HEK293 (cell line): ENCODE measurements at regions not wholly inside any gene's neighbourhood (a gene's known extent, or its start where the extent isn't known, plus 50 kb on each side); places are given as distances from the start of the nearest gene placed in this dataset.

ENCODE experiments used
- SALL2 ChIP-seq: fragments of 450-650 bp; formaldehyde crosslinking; IDR thresholded peaks from 2 replicates; pipeline ENCODE4 v1.5.0; 2017; ENCODE audit warnings: missing biosample characterization, mild to moderate bottlenecking, missing genetic modification characterization, borderline replicate concordance
- ZNF114 ChIP-seq: fragments of 450-650 bp; formaldehyde crosslinking; IDR thresholded peaks from 2 replicates; pipeline ENCODE4 v1.5.0; 2017; ENCODE audit warnings: missing biosample characterization, missing genetic modification characterization
- ZNF335 ChIP-seq: fragments of 450-650 bp; formaldehyde crosslinking; conservative IDR thresholded peaks from 2 replicates; pipeline ENCODE4 v1.5.1; 2016; ENCODE audit warnings: missing biosample characterization, missing genetic modification characterization
- ZNF518A ChIP-seq: fragments of 450-650 bp; formaldehyde crosslinking; conservative IDR thresholded peaks from 2 replicates; pipeline ENCODE4 v1.5.1; 2016; ENCODE audit warnings: low read depth, missing biosample characterization, missing genetic modification characterization

DNA sequence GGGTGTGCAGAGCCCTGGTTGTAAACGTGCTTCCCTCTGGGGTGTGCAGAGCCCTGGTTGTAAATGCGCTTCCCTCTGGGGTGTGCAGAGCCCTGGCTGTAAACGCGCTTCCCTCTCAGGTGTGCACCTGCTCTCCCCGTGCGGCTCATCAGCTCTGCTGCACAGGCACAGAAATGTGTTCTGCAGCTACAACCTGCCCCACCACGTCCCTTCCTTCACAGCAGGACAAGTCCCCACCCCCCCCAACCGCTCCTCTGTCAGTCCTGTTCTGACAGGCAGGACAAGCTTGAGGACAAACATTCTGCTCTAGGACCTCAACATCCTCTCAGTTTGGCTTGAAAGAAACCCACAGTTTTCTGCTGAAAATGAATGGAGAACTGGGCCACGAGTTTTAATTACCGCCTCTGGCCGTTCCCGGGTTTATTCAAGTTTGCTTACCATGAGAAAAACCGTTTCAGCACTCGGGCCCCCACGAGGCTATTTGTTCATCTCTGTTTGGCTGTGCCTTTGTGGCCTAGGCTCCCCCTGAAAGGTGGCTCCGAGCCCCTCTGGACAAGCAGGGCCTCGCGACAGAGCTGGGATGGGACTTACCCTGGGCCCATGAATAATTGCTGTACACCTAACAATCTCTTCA is 81.0 kb upstream of the ASB18 start:
- no peak for TF ChIP-seq ZNF518A (tag by site-specific recombination)
- TF ChIP-seq ZNF335 (tag by site-specific recombination) = no peak
- no peak for TF ChIP-seq SALL2 (tag by site-specific recombination)
- TF ChIP-seq ZNF114 (tag by site-specific recombination) = no peak
